Endothelial cell of umbilical vein (primary cell): ENCODE measurements at regions not wholly inside any gene's neighbourhood (a gene's known extent, or its start where the extent isn't known, plus 50 kb on each side); places are given as distances from the start of the nearest gene placed in this dataset.

ENCODE experiments used
- BruUV-seq: library from RNA; stranded (reverse); fragments of 400-500 nt; replicated peaks from 2 replicates; lab custom pipeline; 2021; lab: Mats Ljungman, UMichigan
- CTCF ChIA-PET: fragments of 300-600, 350-600 bp; sonication (Branson Sonifier 250); formaldehyde crosslinking; loops from one replicate; lab custom pipeline; 2021; ENCODE audit warnings: antibody characterized with exemption, inconsistent platforms; lab: Charles Lee
- POLR2A ChIA-PET: fragments of 300-600, 350-600 bp; sonication (Branson Sonifier 250); formaldehyde crosslinking; loops from one replicate; lab custom pipeline; 2021; ENCODE audit warnings: antibody characterized with exemption, inconsistent platforms; lab: Charles Lee
- DNase-seq: peaks from one replicate; pipeline ENCODE4 v3.0.0-alpha.2; 2011; ENCODE audit warnings: low read depth, low spot score
- FAIRE-seq: peaks from 2 replicates; lab custom pipeline; 2011; peaks lifted over from hg19 to GRCh38; lab: Jason Lieb, UNC
- H2AFZ ChIP-seq: 2 replicates; pipeline ENCODE4 v1.6.0; 2012; ENCODE audit warnings: low read depth, low read length, control low read depth, inconsistent platforms
- H3K27ac ChIP-seq: 2 replicates; pipeline ENCODE4 v1.5.1; 2011; ENCODE audit warnings: low read depth, mild to moderate bottlenecking, control low read depth, low read length, moderate library complexity; ENCODE audit not compliant: insufficient read depth
- H3K27me3 ChIP-seq, 2 experiments: 2 replicates each; pipeline versions ENCODE4 v1.6.0 to v1.6.1; 2011; ENCODE audit warnings: low read length in 2 of 2, mixed read lengths in 1 of 2; ENCODE audit not compliant: control insufficient read depth in 2 of 2, insufficient read depth in 2 of 2
- H3K36me3 ChIP-seq, 2 experiments: 2 replicates in 1 of 2; 3 replicates in 1 of 2; pipeline ENCODE4 v1.5.1; 2011; ENCODE audit warnings: low read length in 2 of 2, mild to moderate bottlenecking in 1 of 2, moderate library complexity in 1 of 2; ENCODE audit not compliant: control insufficient read depth in 2 of 2, insufficient read depth in 2 of 2; ENCODE audit errors: extremely low read depth in 1 of 2
- H3K4me1 ChIP-seq: 3 replicates; pipeline ENCODE4 v1.5.1; 2011; ENCODE audit warnings: mild to moderate bottlenecking, low read length; ENCODE audit not compliant: control insufficient read depth, insufficient read depth; ENCODE audit errors: extremely low read depth
- H3K4me2 ChIP-seq: 2 replicates; pipeline ENCODE4 v1.6.1; 2011; ENCODE audit warnings: low read length, control low read depth, mixed read lengths; ENCODE audit not compliant: insufficient read depth
- H3K4me3 ChIP-seq, 3 experiments: fragments of 200-600 bp in 1 of 3; sonication (generic), shearing (Covaris generic) in 1 of 3; replicated peaks in 1 of 3; 2 replicates each; pipeline ENCODE4 v1.5.1; 2011 to 2016; ENCODE audit warnings: control low read depth in 3 of 3, low read length in 3 of 3, mild to moderate bottlenecking in 2 of 3, inconsistent platforms in 1 of 3, low read depth in 1 of 3, moderate library complexity in 1 of 3; ENCODE audit not compliant: insufficient read depth in 1 of 3
- H3K79me2 ChIP-seq: 2 replicates; pipeline ENCODE4 v1.6.0; 2012; ENCODE audit warnings: low read length, inconsistent platforms; ENCODE audit not compliant: control insufficient read depth, insufficient read depth
- H3K9ac ChIP-seq: replicated peaks from 2 replicates; pipeline ENCODE3; 2011; ENCODE audit warnings: low read length, control low read depth; ENCODE audit not compliant: insufficient read depth; ENCODE audit errors: extremely low read depth
- H3K9me1 ChIP-seq: replicated peaks from 3 replicates; pipeline ENCODE4 v1.6.0; 2011; ENCODE audit warnings: mild to moderate bottlenecking, low read length; ENCODE audit not compliant: control insufficient read depth, insufficient read depth; ENCODE audit errors: extremely low read depth
- H3K9me3 ChIP-seq: replicated peaks from 2 replicates; pipeline ENCODE4 v1.5.1; 2012; ENCODE audit warnings: low read length, inconsistent platforms; ENCODE audit not compliant: control insufficient read depth, insufficient read depth
- H4K20me1 ChIP-seq: replicated peaks from 2 replicates; pipeline ENCODE3; 2011; ENCODE audit warnings: mild to moderate bottlenecking, low read length; ENCODE audit not compliant: control insufficient read depth, insufficient read depth; ENCODE audit errors: extremely low read depth
- EZH2 ChIP-seq: IDR thresholded peaks from 2 replicates; pipeline ENCODE4 v1.6.1; 2012; ENCODE audit warnings: borderline replicate concordance, low read depth, mild to moderate bottlenecking, moderate library complexity, low read length, inconsistent platforms; ENCODE audit not compliant: severe bottlenecking
- FOS ChIP-seq: IDR thresholded peaks from 2 replicates; pipeline ENCODE4 v1.6.1; 2011; ENCODE audit warnings: mild to moderate bottlenecking, low read length, moderate library complexity, borderline replicate concordance; ENCODE audit not compliant: insufficient read depth
- GATA2 ChIP-seq: IDR thresholded peaks from 2 replicates; pipeline ENCODE4 v1.7.0; 2011; ENCODE audit warnings: low read depth, mild to moderate bottlenecking, moderate library complexity, mixed read lengths, low read length; ENCODE audit not compliant: insufficient read length, insufficient read depth
- JUN ChIP-seq: IDR thresholded peaks from 2 replicates; pipeline ENCODE4 v1.6.1; 2011; ENCODE audit warnings: borderline replicate concordance, low read depth; ENCODE audit not compliant: insufficient read length, insufficient read depth
- MYC ChIP-seq: IDR thresholded peaks from one replicate; pipeline ENCODE4 v1.6.1; 2011; ENCODE audit warnings: mild to moderate bottlenecking, low read depth, low read length
- POLR2A ChIP-seq: IDR thresholded peaks from 2 replicates; pipeline ENCODE4 v1.6.1; 2012; ENCODE audit warnings: low read depth, mild to moderate bottlenecking, control low read depth, low read length
- POLR2AphosphoS5 ChIP-seq: IDR thresholded peaks from 2 replicates; pipeline ENCODE4 v1.6.1; 2012; ENCODE audit warnings: low read depth, mild to moderate bottlenecking, control low read depth, low read length, moderate library complexity; ENCODE audit not compliant: insufficient read depth
- dilution Hi-C: fragments of 300-500 bp; cut with MboI; formaldehyde crosslinking; loops from one replicate; pipeline ENCODE4 v1.15.0; 2019; ENCODE audit warnings: low sequenced_read_pairs; ENCODE audit not compliant: extremely low pct_ligation_motif_present
- intact Hi-C: fragments of 100-400 bp; cut with micrococcal nuclease; formaldehyde crosslinking; loops from one replicate; pipeline ENCODE4 v1.10.0; 2022
- TF ChIP-seq, protein P1 (sequence below), 2 donors: IDR thresholded peaks; 1 replicate in 1 of 2; 2 replicates in 1 of 2; pipeline ENCODE4 v1.5.1; 2011; ENCODE audit warnings: low read length in 2 of 2, mild to moderate bottlenecking in 2 of 2, moderate library complexity in 2 of 2, control low read depth in 1 of 2, inconsistent platforms in 1 of 2, low read depth in 1 of 2; ENCODE audit not compliant: insufficient read depth in 1 of 2; ENCODE audit errors: extremely low read depth in 1 of 2
- TF ChIP-seq, protein P2 (sequence below): IDR thresholded peaks from 2 replicates; pipeline ENCODE4 v1.6.1; 2011; ENCODE audit not compliant: insufficient read depth, insufficient read length

DNA sequence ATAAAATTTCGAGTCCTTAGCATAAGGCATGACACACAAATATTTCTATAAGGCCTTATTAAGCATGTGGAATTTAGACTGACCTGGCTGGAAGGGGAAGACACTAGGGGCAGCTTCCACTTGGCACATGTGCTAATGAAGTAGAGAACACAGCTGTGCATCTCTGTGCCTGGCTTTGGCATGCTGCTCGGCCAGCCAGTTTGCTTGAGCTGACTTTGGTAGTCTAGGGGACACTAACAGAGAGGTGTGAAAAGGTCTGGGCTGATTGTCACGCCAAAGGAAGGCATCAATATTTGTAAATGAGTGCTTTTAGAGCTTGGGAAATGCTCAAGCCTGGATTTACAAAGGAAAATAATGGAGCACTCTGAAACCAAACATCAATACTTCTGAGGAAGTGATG, 723.7 kb downstream of the PRELID2 start:
- FAIRE-seq (no peak), DNase-seq (no peak)
- Histone ChIP-seq H3K27me3 (no peaks in the 10 kb centered on the region), H3K4me1 (no peaks in the 10 kb centered on the region), H3K9me1 (no peaks in the 10 kb centered on the region), H3K9ac (no peak overlapping the region), H3K4me3 (no peak overlapping the region), H3K9me3 (no peaks in the 10 kb centered on the region), H3K79me2 (no peaks in the 10 kb centered on the region), H3K36me3 (no peaks in the 10 kb centered on the region), H2AFZ (no peak overlapping the region), H3K4me2 (no peak overlapping the region), H4K20me1 (no peaks in the 10 kb centered on the region), H3K27ac (no peak overlapping the region)
- no peak for TF ChIP-seq FOS
- no peak for TF ChIP-seq GATA2
- TF ChIP-seq, protein P1, sequence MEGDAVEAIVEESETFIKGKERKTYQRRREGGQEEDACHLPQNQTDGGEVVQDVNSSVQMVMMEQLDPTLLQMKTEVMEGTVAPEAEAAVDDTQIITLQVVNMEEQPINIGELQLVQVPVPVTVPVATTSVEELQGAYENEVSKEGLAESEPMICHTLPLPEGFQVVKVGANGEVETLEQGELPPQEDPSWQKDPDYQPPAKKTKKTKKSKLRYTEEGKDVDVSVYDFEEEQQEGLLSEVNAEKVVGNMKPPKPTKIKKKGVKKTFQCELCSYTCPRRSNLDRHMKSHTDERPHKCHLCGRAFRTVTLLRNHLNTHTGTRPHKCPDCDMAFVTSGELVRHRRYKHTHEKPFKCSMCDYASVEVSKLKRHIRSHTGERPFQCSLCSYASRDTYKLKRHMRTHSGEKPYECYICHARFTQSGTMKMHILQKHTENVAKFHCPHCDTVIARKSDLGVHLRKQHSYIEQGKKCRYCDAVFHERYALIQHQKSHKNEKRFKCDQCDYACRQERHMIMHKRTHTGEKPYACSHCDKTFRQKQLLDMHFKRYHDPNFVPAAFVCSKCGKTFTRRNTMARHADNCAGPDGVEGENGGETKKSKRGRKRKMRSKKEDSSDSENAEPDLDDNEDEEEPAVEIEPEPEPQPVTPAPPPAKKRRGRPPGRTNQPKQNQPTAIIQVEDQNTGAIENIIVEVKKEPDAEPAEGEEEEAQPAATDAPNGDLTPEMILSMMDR (IDR thresholded peaks at IDR 0.05; ENCODE audit: extremely low read depth in 1 of 2, insufficient read depth in 1 of 2, low read depth in 1 of 2, low read length in 2 of 2): no peak
- TF ChIP-seq EZH2: no peak
- no peak for TF ChIP-seq MYC
- TF ChIP-seq POLR2A: no peak
- TF ChIP-seq JUN: no peak
- TF ChIP-seq, protein P2, sequence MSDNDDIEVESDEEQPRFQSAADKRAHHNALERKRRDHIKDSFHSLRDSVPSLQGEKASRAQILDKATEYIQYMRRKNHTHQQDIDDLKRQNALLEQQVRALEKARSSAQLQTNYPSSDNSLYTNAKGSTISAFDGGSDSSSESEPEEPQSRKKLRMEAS: no peak
- TF ChIP-seq POLR2AphosphoS5: no peak
- no TSS peak for BruUV-seq
- ChIA-PET POLR2A (no interaction called here), CTCF (no interaction called here)
- intact Hi-C loops: no loop called here
- dilution Hi-C loops: no loop called here
